OCI-M1 (cell line): ENCODE measurements at regions not wholly inside any gene's neighbourhood (a gene's known extent, or its start where the extent isn't known, plus 50 kb on each side); places are given as distances from the start of the nearest gene placed in this dataset.
"Not testable (repeated sequence)": the region's sequence is repeated elsewhere in the genome, so short reads cannot be mapped to it uniquely, and the experiment has no call there.

Experiments
- DNase-seq: peaks from one replicate; lab custom pipeline; 2025; lab: John Stamatoyannopoulos, UW

GRCh38 chrX:125198546-125198945, 121.1 kb upstream of the TEX13C start:
- DNase-seq, result peak; percentile 8

GRCh38 chrX:125202591-125203248, 117.0 kb upstream of the TEX13C start:
- DNase-seq, result peak; percentile 51

DNA sequence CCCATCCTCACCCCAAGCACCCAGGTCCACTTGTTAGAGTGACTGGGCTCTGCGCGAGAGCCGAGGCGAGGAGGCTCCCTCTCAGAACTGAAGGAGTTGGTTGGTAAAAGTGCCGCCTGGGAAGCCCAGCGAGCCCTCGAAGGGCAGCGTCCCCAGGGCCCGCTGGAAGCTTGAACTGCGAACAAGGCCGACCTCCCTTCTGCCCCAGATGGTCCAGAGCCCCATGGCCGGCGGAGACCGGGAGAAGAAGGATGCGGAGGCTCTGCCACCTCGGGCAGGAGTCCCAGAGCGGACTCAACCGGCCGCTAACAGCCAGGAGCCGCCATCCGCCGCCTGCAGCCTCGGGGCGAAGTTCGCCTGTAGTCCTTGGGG, 116.3 kb upstream of the TEX13C start:
- DNase-seq, result peak; percentile 22

DNA sequence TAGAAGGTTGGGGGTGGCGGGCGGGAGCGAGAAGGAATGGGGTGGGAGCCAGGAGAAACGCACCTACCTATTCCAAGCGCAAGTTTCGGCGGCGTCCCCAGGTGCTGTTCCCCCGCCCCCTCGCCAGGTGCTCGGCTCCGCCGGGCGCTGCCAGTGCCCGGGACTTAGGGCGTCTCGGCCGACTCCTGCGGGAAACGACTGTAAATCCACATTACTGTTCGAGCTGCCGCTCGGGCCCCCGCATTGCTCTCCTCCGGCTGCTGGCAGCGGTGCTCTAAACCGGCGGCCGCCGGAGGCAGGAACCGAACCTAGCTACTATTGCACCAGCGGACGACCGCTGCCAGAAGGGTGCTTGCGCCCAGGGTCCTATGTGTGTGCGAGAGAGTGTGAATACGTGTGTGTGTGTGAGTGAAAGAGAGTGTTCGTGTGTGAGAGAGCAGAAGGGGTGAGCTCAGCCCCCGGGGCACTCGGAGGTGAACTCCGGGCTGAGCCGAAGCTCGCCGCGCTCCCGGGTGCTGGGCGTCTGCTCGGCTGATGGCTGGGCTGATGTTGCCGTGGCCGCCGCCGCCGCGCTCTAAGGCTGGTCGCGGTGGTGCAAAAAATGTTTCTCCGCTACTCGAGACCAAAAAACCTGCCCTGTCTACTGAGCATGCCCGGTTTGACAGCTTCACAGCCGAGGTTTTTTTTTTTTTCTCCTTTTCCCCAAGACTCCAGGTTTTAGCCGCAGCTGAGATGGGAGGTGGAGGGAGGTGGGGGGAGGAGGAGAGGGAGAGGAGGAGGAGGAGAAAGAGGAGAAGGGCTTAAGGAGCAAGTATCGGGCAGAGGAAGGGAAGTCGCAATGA, 115.7 kb upstream of the TEX13C start:
- DNase-seq, result peak; percentile 69

- DNase-seq, result peak; percentile 64
These were observed 115.0 kb upstream of the TEX13C start for GRCh38 chrX:125204681-125205132.

- peak; percentile 65 for DNase-seq
These were observed 114.3 kb upstream of the TEX13C start for GRCh38 chrX:125205133-125205917.

DNA sequence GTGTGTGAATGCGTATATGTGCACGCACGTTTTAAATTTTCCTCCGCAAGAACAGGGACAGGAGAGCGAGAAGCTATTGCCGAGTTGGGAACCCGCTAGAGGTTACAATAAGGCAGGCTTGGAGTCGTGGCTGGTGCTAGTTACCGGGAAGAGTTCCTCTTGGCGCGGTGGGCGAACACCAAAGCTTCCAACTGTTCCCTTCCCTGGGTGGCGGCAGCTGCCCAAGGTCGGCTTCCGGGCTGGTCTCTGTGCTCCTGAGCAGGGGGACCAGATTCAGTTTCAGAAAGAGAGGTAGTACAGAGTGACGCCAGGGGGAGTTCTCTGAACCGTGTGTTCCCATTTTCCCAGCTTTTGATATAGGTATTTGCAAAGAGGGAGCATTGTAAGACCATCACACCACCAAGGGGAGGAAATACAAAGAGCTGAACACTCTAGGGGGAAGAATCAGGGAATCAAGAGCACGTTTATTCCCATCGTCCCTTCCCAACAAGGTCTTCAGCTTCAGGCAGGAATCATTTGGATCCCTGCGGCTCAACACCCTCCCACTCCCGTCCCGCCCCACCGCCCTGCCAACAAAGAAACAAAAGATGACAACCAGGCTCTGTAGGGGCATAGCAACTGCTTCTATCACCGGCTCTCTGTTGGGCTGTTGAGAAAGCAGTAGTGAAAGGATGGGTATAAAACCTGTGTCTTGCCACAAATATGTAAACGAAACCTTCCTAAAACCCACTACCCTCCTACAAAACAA, 113.6 kb upstream of the TEX13C start:
- DNase-seq, result no peak

DNA sequence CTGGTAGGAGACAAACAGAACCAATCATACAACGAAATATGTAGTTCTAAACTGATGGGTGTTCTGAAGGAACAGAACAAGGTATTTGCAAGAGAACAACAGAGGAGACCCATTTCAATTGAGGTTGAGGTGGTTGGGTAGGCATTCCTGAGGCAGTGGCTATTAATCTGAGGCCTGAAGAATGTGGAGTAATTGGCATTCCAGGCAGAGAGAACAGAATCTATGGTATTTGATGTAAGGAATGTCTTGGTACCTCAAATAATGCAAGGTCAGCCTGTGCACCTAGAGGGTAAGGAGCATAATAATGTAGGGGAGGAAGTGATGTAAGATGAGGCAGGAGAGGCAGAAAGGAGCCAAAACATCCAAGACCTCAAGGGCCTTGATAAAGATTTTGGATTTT, 109.5 kb upstream of the TEX13C start:
- DNase-seq, result no peak

DNA sequence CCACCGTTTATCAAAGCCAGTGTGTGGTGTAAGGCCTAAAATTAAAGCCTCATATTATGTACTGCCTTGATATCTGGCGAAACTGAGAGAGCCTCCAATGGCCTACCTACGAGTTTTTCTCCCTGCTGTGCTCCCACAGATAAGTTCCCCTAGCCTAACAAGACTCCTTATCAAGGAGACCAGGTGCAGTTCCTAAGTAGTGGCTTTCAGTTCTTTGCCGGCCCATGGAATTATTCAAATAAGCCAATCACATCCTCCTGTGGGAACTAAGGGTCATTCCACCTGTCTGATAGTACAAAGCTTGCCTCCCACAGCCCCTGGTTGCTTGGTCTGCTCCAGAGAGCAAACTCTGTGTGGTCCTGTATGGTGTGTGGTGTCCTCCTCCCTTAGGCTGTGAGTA, 99.8 kb upstream of the TEX13C start:
- peak; percentile 87 for DNase-seq

- DNase-seq, result no peak
These were observed 82.7 kb upstream of the TEX13C start for GRCh38 chrX:125236955-125237354.

DNA sequence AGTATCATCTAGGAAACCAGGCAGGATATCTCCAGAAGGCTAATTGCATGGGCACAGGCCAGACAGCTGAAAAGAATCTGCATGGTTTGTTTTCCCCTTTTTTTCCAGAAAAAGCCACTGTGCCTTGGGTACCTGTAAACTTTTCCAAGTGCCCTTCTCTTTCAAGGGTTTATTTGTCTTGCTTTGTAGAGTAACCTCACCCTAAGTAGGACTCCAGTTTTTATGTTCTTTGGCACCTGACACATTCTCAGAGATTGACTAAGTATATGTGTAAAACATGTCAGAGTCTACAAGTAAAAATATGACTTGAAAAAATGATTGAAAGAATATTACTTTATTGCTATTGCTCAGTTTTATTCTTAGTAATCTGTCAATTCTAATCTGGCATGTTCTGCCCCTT, 70.7 kb upstream of the TEX13C start:
- DNase-seq, result no peak

DNA sequence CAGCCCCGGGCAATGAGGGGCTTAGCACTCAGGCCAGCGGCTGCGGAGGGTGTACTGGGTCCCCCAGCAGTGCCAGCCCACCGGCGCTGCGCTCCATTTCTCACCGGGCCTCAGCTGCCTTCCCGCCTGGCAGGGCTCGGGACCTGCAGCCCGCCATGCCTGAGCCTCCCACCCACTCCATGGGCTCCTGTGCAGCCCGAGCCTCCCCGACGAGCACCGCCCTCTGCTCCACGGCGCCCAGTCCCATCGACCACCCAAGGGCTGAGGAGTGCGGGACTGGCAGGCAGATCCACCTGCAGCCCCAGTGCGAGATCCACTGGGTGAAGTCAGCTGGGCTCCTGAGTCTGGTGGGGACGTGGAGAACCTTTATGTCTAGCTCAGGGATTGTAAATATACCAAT, 63.9 kb upstream of the TEX13C start:
- not testable (repeated sequence) for DNase-seq

DNA sequence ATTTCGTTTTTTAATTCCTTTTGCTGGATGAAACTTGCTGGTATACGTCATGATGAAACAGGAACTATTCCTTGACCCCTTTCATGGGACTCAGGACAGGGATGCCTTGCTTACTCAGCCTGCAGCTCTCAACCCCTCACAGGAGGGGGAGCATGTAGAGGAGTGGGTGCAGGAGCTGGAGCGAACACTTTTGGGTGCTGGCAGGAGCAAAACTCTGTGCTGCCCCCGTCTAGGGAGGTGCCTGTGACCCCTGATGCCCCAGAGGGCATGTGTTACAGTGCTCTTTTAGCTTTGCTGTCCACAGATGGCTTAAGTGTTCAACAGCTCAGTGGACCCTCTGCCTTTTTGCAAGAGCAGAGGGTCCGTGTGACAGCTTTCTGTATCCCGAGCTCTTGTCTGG, 56.8 kb upstream of the TEX13C start:
- no peak for DNase-seq

- no peak for DNase-seq
These were observed 53.5 kb upstream of the TEX13C start for GRCh38 chrX:125266153-125266660.
